GM06990 (cell line): ENCODE measurements at regions not wholly inside any gene's neighbourhood (a gene's known extent, or its start where the extent isn't known, plus 50 kb on each side); places are given as distances from the start of the nearest gene placed in this dataset.

ENCODE experiments used
- DNase-seq: peaks from one replicate; pipeline ENCODE4 v3.0.0-alpha.2; 2011; ENCODE audit not compliant: insufficient read length; ENCODE audit errors: extremely low read depth
- H3K27me3 ChIP-seq: replicated peaks from 2 replicates; pipeline ENCODE4 v1.6.0; 2011; ENCODE audit warnings: low read length; ENCODE audit not compliant: control insufficient read depth, insufficient read depth
- H3K36me3 ChIP-seq: 2 replicates; pipeline ENCODE4 v1.5.1; 2011; ENCODE audit warnings: low read length; ENCODE audit not compliant: control insufficient read depth, insufficient read depth
- H3K4me3 ChIP-seq: replicated peaks from 2 replicates; pipeline ENCODE4 v1.5.1; 2011; ENCODE audit warnings: low read depth, mild to moderate bottlenecking, control low read depth, low read length
- TF ChIP-seq, protein P1 (sequence below): IDR thresholded peaks from 2 replicates; pipeline ENCODE4 v1.5.1; 2011; ENCODE audit warnings: low read length, control low read depth, mild to moderate bottlenecking, inconsistent platforms; ENCODE audit not compliant: insufficient read depth, poor library complexity, severe bottlenecking

DNA sequence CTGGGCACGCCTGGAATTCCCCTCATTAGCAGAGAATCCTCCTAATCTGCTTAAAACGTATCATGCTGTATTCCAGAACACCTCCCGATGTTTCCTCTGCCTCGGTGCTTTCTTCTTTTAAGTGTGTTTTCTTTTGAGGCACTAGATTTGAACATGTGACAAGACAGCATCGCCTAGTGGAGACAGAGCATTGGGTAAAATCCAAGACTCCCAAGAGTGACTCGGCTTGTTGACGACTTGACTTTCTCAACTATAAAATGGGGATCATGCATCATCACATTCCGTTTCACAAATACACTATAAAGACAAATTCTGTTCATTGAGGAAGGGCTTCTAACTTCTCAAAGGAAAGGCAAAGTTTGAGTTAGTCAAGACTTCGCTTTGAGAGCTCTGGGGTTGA is 105.6 kb upstream of the RNF32 start:
- TF ChIP-seq, protein P1, sequence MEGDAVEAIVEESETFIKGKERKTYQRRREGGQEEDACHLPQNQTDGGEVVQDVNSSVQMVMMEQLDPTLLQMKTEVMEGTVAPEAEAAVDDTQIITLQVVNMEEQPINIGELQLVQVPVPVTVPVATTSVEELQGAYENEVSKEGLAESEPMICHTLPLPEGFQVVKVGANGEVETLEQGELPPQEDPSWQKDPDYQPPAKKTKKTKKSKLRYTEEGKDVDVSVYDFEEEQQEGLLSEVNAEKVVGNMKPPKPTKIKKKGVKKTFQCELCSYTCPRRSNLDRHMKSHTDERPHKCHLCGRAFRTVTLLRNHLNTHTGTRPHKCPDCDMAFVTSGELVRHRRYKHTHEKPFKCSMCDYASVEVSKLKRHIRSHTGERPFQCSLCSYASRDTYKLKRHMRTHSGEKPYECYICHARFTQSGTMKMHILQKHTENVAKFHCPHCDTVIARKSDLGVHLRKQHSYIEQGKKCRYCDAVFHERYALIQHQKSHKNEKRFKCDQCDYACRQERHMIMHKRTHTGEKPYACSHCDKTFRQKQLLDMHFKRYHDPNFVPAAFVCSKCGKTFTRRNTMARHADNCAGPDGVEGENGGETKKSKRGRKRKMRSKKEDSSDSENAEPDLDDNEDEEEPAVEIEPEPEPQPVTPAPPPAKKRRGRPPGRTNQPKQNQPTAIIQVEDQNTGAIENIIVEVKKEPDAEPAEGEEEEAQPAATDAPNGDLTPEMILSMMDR, result no peak
- Histone ChIP-seq H3K27me3 (no peaks in the 10 kb centered on the region), H3K36me3 (no peaks in the 10 kb centered on the region), H3K4me3 (no peak overlapping the region)
- no peak for DNase-seq

DNA sequence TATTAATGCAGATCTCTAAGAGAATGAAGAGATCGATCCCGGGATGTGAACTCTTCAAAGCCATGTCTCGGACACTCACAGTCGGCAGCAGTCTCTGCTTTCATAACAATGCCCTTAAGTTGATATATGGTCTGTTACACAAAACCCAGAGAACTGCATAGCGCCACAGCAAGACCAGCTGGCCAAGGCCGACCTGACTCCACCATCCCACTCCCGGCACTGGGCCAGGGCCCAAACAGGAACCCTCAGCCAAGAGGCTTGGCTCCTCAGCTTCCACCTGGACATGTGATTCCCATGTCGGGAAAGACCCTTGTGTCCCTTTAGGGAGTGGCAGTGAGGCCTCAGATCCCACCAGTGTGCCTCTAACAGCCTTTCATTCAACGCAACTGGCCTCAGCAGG is 106.6 kb upstream of the RNF32 start:
- TF ChIP-seq, protein P1, result no peak
- H3K4me3 ChIP-seq, result no peak overlapping the region
- no peaks in the 10 kb centered on the region for H3K36me3 ChIP-seq
- H3K27me3 ChIP-seq, result no peaks in the 10 kb centered on the region
- no peak for DNase-seq

DNA sequence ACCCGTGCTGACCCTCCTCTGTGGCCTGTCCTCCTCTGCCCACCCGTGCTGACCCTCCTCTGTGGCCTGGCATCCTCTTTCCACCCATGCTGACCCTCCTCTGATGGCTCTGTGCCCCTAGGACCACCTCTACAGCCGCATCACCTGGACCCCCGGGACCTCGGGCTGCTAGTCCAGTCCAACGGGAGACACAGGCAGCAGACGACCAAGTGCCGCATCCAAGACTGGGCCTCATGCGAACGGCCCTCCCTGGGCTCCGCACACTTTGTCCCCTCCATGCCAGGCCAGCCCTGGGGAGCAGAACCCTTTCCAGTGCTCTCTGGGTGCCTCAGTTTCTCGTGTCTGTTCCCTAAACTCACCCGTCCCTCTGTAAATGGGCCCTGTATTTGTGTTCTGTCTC is 107.2 kb upstream of the RNF32 start:
- TF ChIP-seq, protein P1, result no peak
- Histone ChIP-seq H3K36me3 (no peaks in the 10 kb centered on the region), H3K4me3 (no peak overlapping the region), H3K27me3 (no peaks in the 10 kb centered on the region)
- no peak for DNase-seq

DNA sequence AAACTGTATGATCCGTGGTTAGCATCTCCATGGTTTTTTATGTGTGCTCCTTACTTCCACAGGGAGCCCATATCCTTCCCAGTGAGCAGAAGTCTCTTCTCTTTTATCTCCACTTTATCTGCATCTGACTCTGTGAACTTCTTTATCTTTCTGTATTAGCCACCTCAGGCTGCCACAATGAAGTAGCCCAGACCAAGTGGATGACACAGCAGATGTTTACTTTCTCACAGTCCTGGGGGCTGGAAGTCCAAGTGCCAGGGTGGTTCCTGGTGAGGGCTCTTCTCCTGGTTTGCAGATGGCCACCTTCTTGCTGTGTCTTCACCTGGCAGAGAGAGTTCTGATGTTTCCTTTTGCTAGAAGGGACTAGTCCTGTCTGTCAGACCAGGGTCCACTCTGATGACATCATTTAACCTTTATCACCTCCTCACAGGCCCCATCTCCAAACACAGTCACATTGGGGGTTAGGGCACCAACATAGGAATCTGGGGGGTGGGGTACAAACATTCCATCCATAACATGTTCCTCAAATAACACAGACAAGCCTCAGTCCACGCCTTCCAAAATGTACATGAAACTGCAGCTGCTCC is 108.5 kb upstream of the RNF32 start:
- no peak for DNase-seq
- Histone ChIP-seq H3K36me3 (no peaks in the 10 kb centered on the region), H3K4me3 (no peak overlapping the region), H3K27me3 (no peaks in the 10 kb centered on the region)
- TF ChIP-seq, protein P1, result no peak

DNA sequence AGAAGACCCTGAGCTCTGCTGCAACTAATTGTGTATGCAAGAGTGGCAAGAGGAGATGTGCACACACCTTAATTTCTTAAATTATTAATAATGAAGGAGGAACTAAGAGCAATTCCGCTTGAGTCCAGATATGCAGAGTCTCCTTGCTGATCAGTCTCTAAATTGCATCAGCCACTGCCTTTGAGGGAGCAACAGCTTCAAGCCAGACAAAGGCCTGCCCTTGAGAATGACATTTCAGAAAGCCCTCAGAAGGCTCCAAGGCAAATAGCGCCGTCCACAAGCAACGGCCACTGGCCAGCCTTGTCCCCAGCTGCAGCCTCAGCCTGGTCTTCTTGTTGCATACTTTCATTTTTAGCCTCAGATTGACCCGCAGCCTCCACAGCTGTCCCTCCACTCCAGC is 110.6 kb upstream of the RNF32 start:
- Histone ChIP-seq H3K27me3 (no peaks in the 10 kb centered on the region), H3K4me3 (no peak overlapping the region), H3K36me3 (no peaks in the 10 kb centered on the region)
- no peak for DNase-seq
- TF ChIP-seq, protein P1, result no peak

DNA sequence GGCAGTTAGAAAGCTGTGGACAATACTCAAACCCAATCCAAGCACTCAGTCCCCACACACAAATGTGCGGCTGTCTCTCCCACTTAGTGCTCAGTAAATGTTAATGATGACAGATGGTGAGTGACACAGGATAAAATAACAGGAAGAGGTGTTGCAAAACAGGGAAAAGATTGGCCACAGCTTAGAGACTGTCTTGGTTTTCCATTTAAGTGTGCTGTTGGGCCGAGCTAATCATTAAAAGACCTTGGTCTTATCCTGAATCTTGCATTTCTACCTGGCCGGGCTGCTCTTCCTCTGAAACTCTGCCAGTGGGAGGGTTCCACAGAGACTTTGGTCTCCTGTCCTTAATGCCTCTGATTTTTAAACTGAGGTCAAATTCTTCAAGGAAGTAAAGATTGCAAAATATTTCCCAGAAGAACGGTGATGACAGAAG is 113.1 kb upstream of the RNF32 start:
- H3K27me3 ChIP-seq, result no peaks in the 10 kb centered on the region; the same call in 1 of the 2 replicates
- DNase-seq, result no peak
- H3K4me3 ChIP-seq, result no peak overlapping the region
- no peaks in the 10 kb centered on the region for H3K36me3 ChIP-seq
- TF ChIP-seq, protein P1, result no peak
